ENCODE measurements at regions not wholly inside any gene's neighbourhood (a gene's known extent, or its start where the extent isn't known, plus 50 kb on each side); places are given as distances from the start of the nearest gene placed in this dataset.
A peak's percentile ranks its signal among the peaks of the same experiment; 100 is the strongest.

DNA sequence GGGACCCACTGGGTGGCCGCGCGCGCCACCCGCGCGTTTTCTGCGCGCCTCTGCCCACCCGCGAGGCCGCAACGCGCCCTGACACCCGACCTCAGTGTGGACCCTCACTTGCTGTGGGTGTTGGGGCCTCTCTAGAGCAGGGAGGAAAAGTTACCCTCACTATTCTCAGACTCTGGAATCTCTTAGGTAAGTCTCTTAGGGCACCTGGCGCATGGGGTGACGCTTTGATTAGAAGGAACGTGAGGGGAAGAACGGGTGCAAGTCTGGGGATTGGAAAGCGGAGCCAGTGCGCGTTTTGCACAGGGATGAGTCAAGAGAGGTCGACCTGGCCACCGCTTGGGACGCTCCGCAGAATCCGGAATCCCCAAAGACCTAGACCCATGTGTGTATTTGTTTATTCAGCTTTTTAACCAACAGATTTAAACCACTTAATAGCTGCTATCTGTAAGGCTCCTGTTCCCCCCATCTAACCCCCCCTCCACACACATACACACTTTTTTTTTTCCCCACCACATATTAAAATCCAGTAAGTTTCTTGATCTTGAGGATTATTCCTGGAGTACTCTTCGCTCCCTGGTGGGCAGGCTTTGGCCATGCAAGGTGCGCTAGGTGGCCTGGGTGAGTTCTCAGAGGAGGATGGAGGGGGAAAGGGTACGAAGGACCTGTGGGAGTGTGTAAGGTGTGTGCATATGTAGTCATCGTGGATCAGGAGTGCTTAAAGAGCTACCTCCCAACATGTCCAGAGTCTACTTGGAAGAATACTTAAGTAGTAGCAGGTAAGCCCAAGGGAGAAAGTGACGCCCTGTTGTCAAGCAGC, 169.1 kb upstream of the PPP1R3A start:
- peaks cover 22% of the 10 kb centered on the region for H3K4me1 ChIP-seq
- ATAC-seq = no peak
- peaks cover 46% of the 10 kb centered on the region for H3K27me3 ChIP-seq (ENCODE audit: low read depth)
- H3K4me3 ChIP-seq = peak overlapping the region; percentile 58
- intact Hi-C loops (cut with DNase I) = no loop called here
- TF ChIP-seq, protein P1, sequence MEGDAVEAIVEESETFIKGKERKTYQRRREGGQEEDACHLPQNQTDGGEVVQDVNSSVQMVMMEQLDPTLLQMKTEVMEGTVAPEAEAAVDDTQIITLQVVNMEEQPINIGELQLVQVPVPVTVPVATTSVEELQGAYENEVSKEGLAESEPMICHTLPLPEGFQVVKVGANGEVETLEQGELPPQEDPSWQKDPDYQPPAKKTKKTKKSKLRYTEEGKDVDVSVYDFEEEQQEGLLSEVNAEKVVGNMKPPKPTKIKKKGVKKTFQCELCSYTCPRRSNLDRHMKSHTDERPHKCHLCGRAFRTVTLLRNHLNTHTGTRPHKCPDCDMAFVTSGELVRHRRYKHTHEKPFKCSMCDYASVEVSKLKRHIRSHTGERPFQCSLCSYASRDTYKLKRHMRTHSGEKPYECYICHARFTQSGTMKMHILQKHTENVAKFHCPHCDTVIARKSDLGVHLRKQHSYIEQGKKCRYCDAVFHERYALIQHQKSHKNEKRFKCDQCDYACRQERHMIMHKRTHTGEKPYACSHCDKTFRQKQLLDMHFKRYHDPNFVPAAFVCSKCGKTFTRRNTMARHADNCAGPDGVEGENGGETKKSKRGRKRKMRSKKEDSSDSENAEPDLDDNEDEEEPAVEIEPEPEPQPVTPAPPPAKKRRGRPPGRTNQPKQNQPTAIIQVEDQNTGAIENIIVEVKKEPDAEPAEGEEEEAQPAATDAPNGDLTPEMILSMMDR (IDR thresholded peaks at IDR 0.05) = no peak
- H3K9me3 ChIP-seq = no peaks in the 10 kb centered on the region
- H3K36me3 ChIP-seq = no peaks in the 10 kb centered on the region
- H3K27ac ChIP-seq = peak overlapping the region; percentile 18
- DNase-seq = no peak

DNA sequence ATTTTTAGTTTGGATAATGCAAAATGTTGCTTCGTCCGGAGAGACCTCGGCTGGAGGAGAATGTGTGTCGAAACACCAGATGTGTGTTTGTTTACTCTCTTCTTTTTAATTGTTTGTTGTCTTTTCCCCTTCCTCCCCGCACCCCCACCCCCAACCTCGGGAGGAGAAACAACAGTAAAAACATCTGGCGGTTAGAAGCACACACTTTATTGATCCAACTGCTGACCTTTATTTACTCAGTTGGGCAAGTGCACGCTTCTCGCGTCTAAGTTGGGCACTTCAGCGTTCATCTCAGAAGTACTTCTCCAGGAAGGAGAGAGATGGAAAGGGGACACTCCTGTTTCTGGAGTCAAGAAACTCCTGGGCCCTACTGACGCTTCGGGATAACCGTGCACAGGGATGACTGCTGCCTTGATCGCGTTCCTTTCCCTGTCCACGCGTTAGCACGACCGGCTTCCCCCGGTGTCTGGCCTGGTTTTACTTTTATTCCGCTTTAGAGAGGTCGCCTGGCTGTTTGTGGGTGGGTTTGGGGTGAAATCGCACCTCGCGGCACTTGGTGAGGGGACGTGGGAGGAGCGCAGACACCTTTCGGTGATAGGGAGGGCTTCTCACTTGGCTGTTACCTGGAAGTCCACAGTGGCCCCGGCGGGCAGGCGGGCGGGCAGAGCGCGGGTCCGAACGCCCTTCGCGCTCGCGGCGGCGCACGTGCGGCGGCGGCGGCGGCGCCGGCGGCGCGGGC, 168.3 kb upstream of the PPP1R3A start:
- Histone ChIP-seq H3K4me1 (peaks cover 29% of the 10 kb centered on the region), H3K4me3 (peak overlapping the region; percentile 58), H3K27me3 (ENCODE audit: low read depth) (peaks cover 54% of the 10 kb centered on the region), H3K27ac (peak overlapping the region; percentile 81), H3K9me3 (no peaks in the 10 kb centered on the region), H3K36me3 (no peaks in the 10 kb centered on the region)
- intact Hi-C loops (cut with DNase I) = no loop called here
- DNase-seq (peak; percentile 46), ATAC-seq (peak; percentile 4 to 11)
- TF ChIP-seq, protein P1 (IDR thresholded peaks at IDR 0.05) = no peak

DNA sequence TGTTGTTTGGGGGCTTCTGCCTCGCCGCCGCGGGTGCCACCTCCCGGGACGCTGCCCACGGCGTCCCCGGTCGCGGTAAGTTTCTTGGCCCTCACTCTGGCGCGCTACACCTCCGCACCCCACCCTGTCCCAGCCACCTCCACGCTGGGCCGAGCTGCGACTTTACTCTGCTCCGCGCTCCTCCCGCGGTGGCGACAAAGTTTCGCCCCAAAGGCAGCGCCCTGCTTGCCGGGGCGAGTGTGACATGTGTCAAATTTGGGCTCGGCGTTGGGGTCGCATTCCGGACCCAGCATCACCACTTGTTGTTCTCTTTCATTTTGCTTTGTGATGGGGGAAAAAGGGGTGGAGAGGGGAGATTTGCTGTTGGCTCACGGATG, 167.7 kb upstream of the PPP1R3A start:
- DNase-seq (peak; percentile 51), ATAC-seq (peak; percentile 33 to 34)
- TF ChIP-seq, protein P1 (IDR thresholded peaks at IDR 0.05) = no peak
- Histone ChIP-seq H3K36me3 (no peaks in the 10 kb centered on the region), H3K27ac (peak overlapping the region; percentile 81), H3K4me1 (peaks cover 30% of the 10 kb centered on the region), H3K27me3 (ENCODE audit: low read depth) (peaks cover 59% of the 10 kb centered on the region), H3K4me3 (peak overlapping the region; percentile 58), H3K9me3 (no peaks in the 10 kb centered on the region)
- intact Hi-C loops (cut with DNase I) = no loop called here

DNA sequence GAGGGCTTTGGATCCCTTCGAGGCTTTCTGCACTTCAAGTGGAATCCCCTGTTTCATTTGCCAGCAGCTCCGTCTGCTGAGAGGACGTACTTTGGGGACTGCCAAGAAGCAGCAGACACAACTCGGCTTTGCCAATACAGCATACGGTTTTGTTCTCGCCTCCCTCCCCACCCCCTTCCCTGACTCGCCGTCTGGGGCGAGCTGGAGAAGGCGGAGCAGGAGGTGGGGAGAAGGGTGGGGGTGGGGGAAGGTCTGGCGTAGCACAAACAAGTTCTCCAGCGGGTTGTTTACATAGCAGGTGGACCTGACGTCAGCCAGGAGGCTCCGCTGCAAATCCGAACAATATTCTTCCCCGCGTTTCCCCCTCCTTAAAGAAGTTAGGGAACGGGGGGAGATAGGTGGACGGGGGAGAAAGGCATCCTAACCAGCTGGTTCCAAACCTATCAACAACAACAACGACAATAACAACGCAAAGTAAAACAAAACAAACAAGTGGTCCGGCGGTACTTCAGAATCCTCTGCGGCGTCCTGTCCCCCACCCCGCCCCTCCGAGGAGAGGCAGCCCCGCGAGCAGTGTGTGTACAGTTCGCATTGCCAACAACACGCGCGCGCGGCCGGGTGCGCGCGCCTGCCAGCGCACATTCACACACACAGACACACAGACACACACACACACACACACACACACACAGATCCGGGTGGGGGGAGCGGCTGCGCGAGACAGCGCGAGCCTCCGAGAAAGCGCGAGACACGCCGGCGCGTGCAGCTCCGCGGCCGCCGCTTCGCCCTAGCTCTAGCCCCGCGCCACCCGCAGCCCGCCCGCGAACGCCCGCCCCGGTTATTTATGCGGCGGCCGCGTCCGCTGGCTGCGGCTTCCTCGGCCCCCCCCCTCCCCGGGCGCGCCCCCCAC, 167.0 kb upstream of the PPP1R3A start:
- peak overlapping the region; percentile 81 for H3K27ac ChIP-seq
- no peaks in the 10 kb centered on the region for H3K36me3 ChIP-seq
- H3K27me3 ChIP-seq (ENCODE audit: low read depth) = peaks cover 61% of the 10 kb centered on the region

DNA sequence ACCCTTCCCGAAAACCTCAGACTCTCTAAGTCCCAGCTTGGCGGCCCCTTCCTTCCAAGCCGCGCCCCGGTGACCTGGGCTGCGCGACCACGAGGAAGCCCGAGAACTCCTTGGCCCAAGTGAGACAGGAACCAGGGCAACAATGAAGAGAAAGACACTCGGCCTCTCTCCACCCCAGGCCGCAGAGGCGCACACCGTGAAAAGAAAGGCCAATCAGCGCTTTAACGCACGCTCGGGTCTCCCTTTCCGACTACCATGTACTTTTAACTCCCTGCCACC, 166.4 kb upstream of the PPP1R3A start:
- Histone ChIP-seq H3K36me3 (no peaks in the 10 kb centered on the region), H3K4me1 (peaks cover 30% of the 10 kb centered on the region), H3K27me3 (ENCODE audit: low read depth) (peaks cover 61% of the 10 kb centered on the region), H3K9me3 (no peaks in the 10 kb centered on the region), H3K27ac (peak overlapping the region; percentile 81), H3K4me3 (peak overlapping the region; percentile 58)
- TF ChIP-seq, protein P1 (IDR thresholded peaks at IDR 0.05) = no peak
- ATAC-seq (peak; percentile 28 to 29), DNase-seq (no peak)
- intact Hi-C loops (cut with DNase I) = no loop called here

More for the DNA sequence above, 167.0 kb upstream of the PPP1R3A start:
- no peaks in the 10 kb centered on the region for H3K9me3 ChIP-seq
- peak; percentile 87 to 89 for ATAC-seq
- TF ChIP-seq, protein P1 (IDR thresholded peaks at IDR 0.05) = no peak
- peaks cover 30% of the 10 kb centered on the region for H3K4me1 ChIP-seq
- H3K4me3 ChIP-seq = peak overlapping the region; percentile 58
- intact Hi-C loops (cut with DNase I) = no loop called here
- peak; percentile 82 for DNase-seq

All from lower lobe of right lung (tissue), 2 donors.